Stimulated activated naive CD4-positive, alpha-beta T cell (primary cell): ENCODE measurements at regions not wholly inside any gene's neighbourhood (a gene's known extent, or its start where the extent isn't known, plus 50 kb on each side); places are given as distances from the start of the nearest gene placed in this dataset.

ENCODE experiments used
- DNase-seq, 6 experiments: peaks; one replicate each; lab custom pipeline; 2025; lab: John Stamatoyannopoulos, UW

DNA sequence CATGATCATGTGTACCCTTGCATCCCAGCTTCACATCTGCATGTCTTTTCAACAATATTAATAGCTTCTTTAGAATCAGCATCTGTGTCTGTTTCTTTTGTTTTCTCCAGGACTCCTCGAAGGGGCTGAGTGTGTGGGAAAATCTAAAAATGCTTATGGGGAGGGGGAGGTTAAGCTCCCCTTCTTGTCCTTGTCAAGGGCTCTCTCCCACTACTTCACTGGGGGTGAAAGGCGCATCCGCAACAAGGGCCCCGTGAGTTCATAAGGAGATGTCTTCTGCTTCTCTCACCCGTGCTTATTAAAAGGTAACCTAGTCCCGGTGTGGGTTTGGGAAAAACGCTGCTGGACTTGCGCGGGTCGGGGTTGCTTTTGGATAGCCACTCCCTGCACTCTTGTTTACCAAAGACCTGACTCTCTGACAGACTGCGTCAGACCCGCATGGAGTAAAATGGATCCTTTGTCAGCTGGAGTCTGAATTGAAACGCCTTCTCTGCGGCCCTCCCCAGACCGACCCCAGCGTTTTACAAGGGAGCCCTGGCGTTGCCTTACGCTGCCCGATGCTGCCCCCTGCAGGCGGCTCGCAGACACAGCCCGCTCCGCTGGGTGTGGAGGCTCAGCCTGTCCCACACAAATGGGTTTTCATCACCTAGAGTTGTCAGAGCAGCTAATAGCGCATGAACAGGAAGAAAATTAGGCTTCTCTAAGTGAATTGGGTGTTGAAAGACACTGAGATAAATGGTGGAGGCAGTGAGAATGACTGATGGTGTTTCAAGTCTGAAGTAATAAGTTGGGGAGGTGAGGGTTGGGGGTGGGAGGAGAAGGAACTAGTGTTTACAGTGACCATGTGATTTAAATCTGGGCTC is 53.8 kb downstream of the IER5 start:
- peak; percentile 57 to 87 (median 79) for DNase-seq

- DNase-seq: no peak
Measured at GRCh38 chr1:181143102-181143859, 54.8 kb downstream of the IER5 start.

GRCh38 chr1:181144238-181144637 is 55.7 kb downstream of the IER5 start:
- DNase-seq: no peak

DNA sequence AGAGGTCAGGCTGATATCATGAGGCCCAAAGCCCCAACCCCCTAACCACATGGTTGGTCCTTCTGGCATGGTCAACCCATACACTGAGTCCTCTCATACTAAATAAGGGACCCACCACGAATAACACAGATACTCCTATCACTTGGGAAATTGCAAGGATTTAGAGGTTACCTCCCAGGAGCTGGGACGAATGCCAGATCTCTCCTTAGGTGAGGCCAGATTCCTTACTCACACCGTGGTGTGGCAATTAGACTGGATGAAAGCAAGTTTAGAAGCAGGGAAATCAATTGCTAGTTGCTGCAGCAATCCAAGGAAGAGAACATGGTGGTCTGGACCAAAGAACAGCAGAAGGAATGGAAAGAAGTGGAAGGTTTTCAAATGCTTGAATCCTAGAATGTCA is 60.1 kb downstream of the IER5 start:
- no peak for DNase-seq

DNA sequence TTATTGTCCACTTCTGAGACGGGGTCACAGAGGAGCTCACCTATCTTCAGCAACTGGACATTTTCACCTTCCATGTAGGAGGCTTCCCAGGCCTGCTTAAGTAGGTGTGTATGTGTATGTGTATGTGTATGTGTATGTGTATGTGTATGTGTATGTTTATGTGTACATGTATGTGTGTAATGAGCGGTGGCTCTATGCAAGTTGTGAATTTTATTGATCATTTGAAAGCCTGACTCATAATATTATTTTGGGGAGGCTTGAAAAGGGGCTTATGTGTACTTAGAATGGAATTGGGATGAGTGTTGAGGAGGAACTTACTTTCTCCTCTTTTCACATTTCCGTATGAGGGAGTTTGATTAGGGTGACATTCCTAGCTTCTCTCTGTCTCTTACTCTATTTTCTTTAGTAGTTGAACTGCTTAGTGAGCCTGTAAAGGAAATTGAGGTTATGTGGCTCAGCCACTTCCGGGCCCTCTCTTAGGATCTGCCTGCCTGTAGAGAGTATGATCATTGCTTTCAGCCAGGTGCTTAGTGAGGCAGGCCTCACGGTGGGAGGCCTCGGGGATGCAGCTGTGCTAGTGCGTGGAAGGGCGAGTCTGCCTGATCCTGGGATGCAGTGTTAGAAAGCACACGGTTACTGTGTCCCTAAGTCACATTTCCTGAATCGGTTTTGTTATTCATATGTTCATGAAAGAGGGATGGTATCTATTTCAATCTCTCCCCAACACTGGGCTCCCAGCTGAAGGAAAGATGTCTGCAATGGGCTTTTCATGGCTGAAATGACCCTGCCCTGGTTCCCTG is 61.0 kb downstream of the IER5 start:
- peak; percentile 49 to 87 (median 77) for DNase-seq

- DNase-seq: no peak
Measured at GRCh38 chr1:181150273-181150672, 61.8 kb downstream of the IER5 start.

DNA sequence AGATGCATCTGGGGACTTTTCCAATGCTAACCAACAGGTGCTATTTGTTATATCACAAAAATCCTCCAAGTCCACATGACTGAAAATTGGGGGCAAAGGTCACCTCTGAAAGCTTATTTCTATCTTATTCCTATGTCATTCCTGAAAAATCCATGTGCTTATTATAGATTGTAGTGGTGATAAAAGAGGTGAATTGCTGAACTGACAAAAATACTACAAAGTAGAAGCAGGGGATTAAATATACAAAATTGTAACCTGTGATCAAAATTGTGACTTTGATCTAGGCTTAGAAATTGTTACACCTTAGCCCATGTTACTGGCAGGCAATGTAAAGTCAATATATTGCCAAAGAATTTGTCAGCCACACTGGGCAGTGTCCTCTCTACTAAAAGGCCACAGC is 62.3 kb downstream of the IER5 start:
- DNase-seq: no peak

DNA sequence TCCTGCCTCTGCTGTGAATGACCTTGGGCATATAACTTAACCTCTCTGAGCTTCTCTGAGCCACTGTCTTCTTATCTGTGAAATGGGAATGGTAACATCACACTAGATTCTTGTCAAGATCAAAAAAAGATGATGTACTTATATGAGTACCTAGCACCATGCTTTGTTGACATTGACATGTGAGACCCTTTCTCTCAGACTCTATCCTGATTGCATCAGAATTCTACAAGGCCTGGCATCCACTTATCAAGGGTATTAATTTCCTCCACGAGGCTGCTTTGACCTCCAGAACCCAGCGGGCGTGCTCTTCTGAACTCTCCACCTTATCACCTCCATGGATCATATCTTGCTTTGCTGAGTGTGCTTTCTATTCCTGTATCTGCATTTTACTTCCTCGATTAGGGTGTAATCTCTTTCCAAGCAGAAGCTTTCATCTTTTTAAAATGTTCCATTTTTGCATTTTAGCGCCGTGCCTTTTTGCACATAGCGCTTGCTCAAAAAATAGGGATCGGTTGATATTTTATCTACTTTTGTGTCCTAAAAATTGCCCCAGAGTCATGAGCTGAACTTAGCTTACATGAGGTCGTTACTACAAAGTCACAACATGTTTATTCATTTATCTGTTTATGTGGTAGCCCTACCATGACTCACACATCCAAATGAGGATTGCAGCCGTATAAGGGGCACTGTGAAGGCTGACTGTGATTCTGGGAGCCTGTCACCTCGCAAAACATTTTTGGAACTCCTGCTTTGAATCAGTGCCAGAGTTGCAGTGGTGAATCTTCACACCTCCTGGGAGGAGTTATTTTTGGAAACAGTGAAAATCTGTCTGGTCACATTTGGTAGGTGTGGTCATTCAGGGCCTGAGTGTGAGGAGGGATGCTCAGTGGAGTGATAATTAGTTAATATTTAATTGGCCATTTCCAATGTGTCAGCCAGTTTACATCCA is 63.2 kb downstream of the IER5 start:
- DNase-seq: no peak

- no peak for DNase-seq
Measured at GRCh38 chr1:181152892-181153633, 64.6 kb downstream of the IER5 start.

- no peak for DNase-seq
Measured at GRCh38 chr1:181153634-181153961, 65.1 kb downstream of the IER5 start.

DNA sequence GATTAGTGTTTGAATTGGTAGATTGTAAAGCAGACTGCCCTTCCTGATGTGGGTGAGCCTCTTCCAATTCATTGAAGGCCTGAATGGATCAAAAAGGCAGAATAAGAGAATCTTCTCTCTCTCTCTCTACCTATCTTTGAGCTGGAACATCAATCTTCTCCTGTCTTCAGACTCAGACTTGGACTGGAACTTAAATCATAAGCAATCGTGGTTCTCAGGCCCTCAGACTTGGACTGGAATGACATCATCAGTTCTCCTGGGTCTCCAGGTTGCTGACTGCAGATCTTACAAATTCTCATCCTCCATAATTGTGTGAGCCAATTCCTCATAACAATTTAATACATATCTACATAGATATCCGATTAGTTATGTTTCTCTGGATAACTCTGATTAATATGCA is 66.8 kb downstream of the IER5 start:
- DNase-seq: no peak

DNA sequence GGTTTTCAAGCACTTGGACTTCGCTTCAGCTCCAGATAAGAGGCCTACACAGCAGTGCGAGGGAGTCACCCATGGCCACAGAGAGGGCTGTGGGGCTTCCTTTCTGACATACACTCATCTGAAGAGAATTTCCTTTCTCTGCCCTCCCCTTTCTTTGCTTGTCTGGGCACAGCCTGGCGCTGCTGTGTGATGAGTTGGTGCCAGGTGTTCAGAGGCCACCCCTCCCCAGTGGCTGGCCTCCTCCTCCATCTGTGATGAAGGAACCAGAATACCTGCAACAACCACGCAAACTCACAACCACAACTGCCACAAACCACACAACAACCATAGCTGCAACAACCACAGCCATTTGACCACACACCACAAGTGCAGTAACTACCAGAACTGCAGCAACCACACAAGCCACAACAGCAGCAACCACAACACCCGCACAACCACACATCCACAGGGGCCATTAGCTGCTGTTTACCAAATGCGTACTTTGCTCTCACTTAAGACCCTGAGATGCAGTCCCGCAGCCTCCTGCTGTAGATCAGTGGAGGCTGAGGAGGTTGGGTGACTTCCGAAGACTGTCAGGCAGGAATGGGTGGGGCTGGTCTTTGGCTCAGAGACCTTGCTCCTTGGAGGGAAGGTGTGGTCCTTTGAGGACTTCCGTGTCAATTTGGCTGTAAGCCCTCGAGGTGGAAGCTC is 71.1 kb downstream of the IER5 start:
- peak; percentile 30 to 76 (median 62) for DNase-seq

GRCh38 chr1:181160322-181160721 is 71.8 kb downstream of the IER5 start:
- DNase-seq: no peak

GRCh38 chr1:181160998-181161870 is 72.7 kb downstream of the IER5 start:
- no peak for DNase-seq

DNA sequence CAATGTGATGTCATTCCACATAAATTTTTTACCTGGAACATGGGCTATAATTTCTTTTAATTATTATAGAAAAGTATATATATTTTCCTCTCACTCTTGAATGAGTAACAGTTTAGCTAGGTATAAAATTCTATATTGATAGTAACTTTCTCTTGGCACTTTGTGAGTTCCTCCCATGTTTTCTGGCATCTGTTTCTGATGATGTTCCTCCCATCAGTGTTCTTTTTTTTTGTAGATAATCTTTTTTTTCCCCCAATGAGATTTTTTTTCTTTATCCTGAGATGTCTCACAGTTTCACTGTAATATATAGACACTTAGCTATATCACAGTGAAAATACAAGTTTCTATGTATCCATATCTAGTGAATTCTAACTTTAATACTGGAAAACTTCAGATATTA is 75.2 kb downstream of the IER5 start:
- no peak for DNase-seq

DNA sequence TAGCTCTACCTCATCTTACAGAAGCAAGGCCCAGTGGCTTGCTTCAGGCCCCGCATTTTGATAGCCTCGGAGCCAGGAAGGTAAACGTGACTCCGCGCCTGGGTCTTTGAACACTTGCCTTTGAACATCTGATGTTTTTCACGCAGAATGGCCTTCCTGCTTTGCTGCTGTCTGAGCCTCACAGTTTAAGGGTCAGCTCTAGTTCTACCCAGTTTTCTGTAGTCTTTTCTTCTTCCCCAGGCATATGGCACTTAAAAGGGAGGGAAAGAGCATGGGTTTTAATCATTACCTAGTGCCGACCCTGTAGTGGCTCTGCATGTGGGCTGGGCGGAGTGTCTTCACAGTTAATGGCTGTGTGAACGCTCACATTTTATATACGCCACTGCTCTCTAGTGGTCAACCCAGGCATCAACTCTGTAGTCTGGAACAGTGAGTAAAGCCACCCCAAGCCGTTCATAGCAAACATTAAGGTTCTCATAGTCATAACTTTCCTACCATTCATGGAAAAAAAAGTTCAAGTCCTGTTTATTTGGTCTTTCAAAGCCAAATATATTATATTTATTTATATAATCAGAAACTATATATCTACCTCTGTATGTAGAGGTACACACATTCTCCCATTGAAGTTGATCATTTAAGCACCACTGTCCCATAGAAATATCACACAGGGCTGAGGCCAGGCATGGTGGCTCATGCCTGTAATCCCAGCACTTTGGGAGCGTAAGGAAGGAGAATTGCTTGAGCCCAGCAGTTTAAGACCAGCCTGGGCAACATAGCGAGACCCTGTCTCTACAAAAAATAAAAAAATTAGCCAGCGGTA is 78.1 kb downstream of the IER5 start:
- peak; percentile 31 to 84 (median 64) for DNase-seq

DNA sequence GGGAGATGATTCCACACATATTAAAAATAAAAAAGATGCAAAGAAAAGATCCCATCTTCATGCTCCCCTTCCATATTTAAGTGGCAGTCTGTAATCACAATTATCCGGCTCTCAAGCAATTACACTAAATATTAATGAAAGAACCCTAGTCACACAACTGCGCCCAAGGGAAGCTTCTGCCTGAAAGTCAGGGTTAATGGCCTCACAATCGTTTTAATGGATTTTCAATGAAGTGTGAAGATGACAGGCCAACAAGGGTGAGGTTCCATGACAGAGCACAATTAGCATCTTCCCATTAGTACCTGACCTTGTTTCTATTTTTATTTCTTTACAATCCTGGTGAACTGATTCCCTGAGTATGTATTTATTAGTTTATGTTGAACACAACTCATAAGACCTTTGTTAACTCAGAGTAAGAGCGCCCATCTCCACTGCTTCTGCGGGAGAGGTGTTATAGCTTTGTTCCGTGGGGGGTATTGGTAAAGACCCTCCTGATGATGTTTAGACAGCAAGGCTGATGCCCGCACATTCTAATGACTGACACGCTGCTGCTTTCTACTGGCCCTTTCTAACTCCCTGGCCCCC is 80.9 kb downstream of the IER5 start:
- DNase-seq: no peak

GRCh38 chr1:181170194-181170593 is 81.7 kb downstream of the IER5 start:
- no peak for DNase-seq
